GM21786 (cell line): ENCODE measurements at regions not wholly inside any gene's neighbourhood (a gene's known extent, or its start where the extent isn't known, plus 50 kb on each side); places are given as distances from the start of the nearest gene placed in this dataset.
"Not testable (repeated sequence)": the region's sequence is repeated elsewhere in the genome, so short reads cannot be mapped to it uniquely, and the experiment has no call there.

Experiments
- ATAC-seq: cut with Tn5 transposase; IDR thresholded peaks from one replicate; pipeline ENCODE4 v1.9.1; 2021; ENCODE audit not compliant: unreplicated experiment

GRCh38 chr3:187995043-187995400, 158.9 kb upstream of the LPP start:
- no peak for ATAC-seq

- ATAC-seq: no peak
Observed at GRCh38 chr3:187995667-187996066, 158.3 kb upstream of the LPP start.

GRCh38 chr3:187996609-187997008, 157.3 kb upstream of the LPP start:
- no peak for ATAC-seq

- ATAC-seq: no peak
Observed at GRCh38 chr3:187997490-187997889, 156.5 kb upstream of the LPP start.

- no peak for ATAC-seq
Observed at GRCh38 chr3:187997946-187998561, 155.9 kb upstream of the LPP start.

- no peak for ATAC-seq
Observed at GRCh38 chr3:187998611-187999010, 155.3 kb upstream of the LPP start.

GRCh38 chr3:187999821-188000220, 154.1 kb upstream of the LPP start:
- ATAC-seq: no peak

- no peak for ATAC-seq
Observed at GRCh38 chr3:188000361-188000861, 153.5 kb upstream of the LPP start.

- no peak for ATAC-seq
Observed at GRCh38 chr3:188001093-188001492, 152.9 kb upstream of the LPP start.

GRCh38 chr3:188001926-188002325, 152.0 kb upstream of the LPP start:
- ATAC-seq: no peak

GRCh38 chr3:188002626-188003138, 151.3 kb upstream of the LPP start:
- ATAC-seq: no peak

- no peak for ATAC-seq
Observed at GRCh38 chr3:188003188-188004171, 150.5 kb upstream of the LPP start.

- ATAC-seq: no peak
Observed at GRCh38 chr3:188006726-188007393, 147.1 kb upstream of the LPP start.

GRCh38 chr3:188007897-188008296, 146.1 kb upstream of the LPP start:
- no peak for ATAC-seq

GRCh38 chr3:188008582-188009213, 145.3 kb upstream of the LPP start:
- ATAC-seq: no peak

GRCh38 chr3:188010478-188010877, 143.5 kb upstream of the LPP start:
- ATAC-seq: no peak

GRCh38 chr3:188019727-188020126, 134.2 kb upstream of the LPP start:
- no peak for ATAC-seq

- no peak for ATAC-seq
Observed at GRCh38 chr3:188021041-188021440, 132.9 kb upstream of the LPP start.

GRCh38 chr3:188021502-188022040, 132.4 kb upstream of the LPP start:
- ATAC-seq: no peak

GRCh38 chr3:188022902-188023301, 131.1 kb upstream of the LPP start:
- not testable (repeated sequence) for ATAC-seq

- ATAC-seq: no peak
Observed at GRCh38 chr3:188025555-188025954, 128.4 kb upstream of the LPP start.
